GM18505 (cell line): ENCODE measurements at regions not wholly inside any gene's neighbourhood (a gene's known extent, or its start where the extent isn't known, plus 50 kb on each side); places are given as distances from the start of the nearest gene placed in this dataset.

Source experiments
- ATAC-seq: cut with Tn5 transposase; IDR thresholded peaks from one replicate; pipeline ENCODE4 v1.9.1; 2021; ENCODE audit not compliant: unreplicated experiment
- POLR2A ChIP-seq: IDR thresholded peaks from 4 replicates; pipeline ENCODE4 v1.6.1; 2011; ENCODE audit warnings: borderline replicate concordance; ENCODE audit not compliant: insufficient read depth, insufficient read length; ENCODE audit errors: extremely low read depth

GRCh38 chr11:112765337-112765736 is 195.9 kb upstream of the NCAM1 start:
- TF ChIP-seq POLR2A: no peak
- no peak for ATAC-seq

GRCh38 chr11:112769170-112769569 is 192.1 kb upstream of the NCAM1 start:
- no peak for TF ChIP-seq POLR2A
- ATAC-seq: no peak

- no peak for ATAC-seq
- TF ChIP-seq POLR2A: no peak
Observed at GRCh38 chr11:112769584-112769983, 191.6 kb upstream of the NCAM1 start.

DNA sequence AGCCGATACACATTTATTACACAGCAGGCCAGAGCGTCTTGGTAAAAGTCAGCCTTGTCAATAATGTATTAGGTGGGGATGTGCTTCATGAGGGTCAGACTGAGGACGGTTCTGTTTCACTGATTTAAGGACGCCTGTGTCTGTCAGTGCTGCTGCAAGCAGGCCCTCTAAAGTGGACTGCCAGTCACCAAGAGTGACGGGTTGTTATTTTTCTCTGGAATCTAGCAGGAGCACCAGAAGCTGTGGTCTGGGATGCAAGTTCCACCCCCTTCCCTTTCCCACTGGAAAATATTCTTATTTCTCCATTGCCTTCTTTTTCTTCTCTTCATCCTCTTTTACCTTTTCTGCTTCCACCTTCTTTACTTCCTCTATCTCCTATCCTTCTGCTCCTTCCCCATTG is 191.2 kb upstream of the NCAM1 start:
- no peak for TF ChIP-seq POLR2A

GRCh38 chr11:112770487-112770886 is 190.7 kb upstream of the NCAM1 start:
- no peak for ATAC-seq
- no peak for TF ChIP-seq POLR2A

More for the DNA sequence above, 191.2 kb upstream of the NCAM1 start:
- ATAC-seq: no peak

GRCh38 chr11:112771851-112772250 is 189.4 kb upstream of the NCAM1 start:
- no peak for TF ChIP-seq POLR2A
- ATAC-seq: no peak

- ATAC-seq: no peak
Observed at GRCh38 chr11:112773264-112773663, 188.0 kb upstream of the NCAM1 start.

GRCh38 chr11:112776834-112777233 is 184.4 kb upstream of the NCAM1 start:
- no peak for ATAC-seq
- no peak for TF ChIP-seq POLR2A

More at GRCh38 chr11:112773264-112773663, 188.0 kb upstream of the NCAM1 start:
- no peak for TF ChIP-seq POLR2A

- ATAC-seq: no peak
- TF ChIP-seq POLR2A: no peak
Observed at GRCh38 chr11:112777283-112777751, 183.9 kb upstream of the NCAM1 start.

DNA sequence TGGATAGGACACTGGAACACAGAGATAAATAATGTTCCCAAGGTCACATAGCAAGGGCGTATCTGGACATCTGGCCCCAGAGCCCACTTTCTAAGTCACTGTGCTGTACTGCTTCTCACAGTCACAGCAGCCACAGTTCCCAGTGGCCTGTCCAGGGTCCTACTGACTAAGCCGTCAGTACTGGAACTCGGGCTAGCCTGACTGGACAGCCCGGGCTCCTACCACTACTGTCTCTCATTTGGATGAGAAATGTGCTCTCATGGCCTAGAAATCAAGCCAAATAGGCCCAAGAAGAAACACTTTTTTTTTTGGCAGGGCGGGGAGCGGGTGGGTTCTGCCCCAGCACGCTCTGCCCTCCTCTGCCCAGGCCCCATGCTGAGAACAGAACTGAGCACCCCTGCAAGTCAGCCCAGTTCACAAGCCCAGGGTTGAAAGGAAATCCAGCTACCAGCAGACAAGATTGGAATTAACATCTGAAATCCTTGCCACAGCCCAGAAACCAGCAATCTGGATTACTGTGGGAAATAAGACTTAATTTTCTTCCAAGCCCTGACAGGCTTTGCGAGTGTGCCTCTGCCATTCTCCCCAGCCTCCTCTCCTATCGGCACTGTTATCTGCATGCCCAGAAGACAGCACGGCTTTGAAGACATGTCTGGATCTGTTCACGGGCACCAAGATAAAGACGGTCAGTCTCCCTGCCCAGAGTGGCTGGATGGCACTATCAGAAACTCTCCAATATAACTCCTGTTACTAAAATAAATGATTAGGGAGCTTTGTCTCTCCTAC is 182.9 kb upstream of the NCAM1 start:
- ATAC-seq: no peak
- no peak for TF ChIP-seq POLR2A

DNA sequence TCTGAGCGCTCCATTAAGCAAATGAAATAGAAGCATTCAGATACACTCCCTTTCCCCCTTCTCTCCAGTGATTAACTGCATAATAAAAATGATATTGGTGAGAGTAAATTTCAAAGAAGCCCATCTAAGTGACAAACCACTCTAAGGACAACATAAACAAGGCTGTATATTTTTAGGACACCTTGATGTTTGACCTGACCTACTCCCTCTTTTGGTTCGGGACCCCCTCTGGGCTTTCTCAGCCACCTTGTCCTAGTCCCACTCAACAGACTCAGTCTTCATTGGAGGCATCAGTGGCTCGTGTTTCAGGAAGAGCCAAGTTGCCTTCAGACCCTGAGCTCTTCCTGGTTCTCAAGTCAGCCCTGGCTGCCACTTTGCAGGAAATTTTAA is 182.3 kb upstream of the NCAM1 start:
- ATAC-seq: no peak

GRCh38 chr11:112780351-112781087 is 180.7 kb upstream of the NCAM1 start:
- no peak for ATAC-seq
- TF ChIP-seq POLR2A: no peak

More for the DNA sequence above, 182.3 kb upstream of the NCAM1 start:
- no peak for TF ChIP-seq POLR2A

GRCh38 chr11:112783945-112784322 is 177.3 kb upstream of the NCAM1 start:
- no peak for TF ChIP-seq POLR2A
- no peak for ATAC-seq

DNA sequence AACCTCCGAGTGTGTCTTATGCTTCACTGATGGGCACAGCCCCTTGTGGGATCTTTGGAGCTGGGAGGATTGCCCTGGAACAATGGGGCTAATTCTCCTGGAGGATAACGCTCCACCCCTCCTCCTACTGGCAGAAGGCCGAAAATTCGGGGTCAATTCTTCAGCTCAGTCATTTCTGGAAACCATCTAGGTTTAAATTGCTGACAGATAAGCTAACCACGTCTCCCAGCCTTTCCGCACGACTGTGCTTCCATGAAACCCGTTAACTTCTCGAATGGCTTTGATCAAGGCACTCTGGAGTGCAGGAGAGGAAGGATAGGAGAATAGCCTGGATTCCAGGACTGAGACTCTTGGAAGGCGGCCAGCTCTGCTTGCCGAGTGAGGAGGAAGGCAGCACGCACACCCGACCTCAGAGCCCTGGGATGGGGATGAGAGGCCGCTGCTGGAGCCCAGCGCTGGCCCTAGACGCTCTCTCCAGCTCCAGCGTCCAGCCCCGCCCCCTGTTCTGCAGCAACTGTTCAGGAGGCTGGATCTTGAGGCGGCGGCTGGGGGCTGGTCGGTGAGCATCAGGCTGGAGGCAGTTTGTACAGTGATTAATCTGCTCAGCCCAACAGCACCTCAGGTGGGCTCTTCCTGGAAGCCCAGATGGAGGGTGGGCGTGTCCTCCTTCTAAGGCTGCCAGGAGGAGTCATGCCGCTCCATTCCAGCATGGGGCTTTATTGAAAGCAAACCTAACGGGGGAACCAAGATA is 176.7 kb upstream of the NCAM1 start:
- no peak for ATAC-seq
- TF ChIP-seq POLR2A: no peak

DNA sequence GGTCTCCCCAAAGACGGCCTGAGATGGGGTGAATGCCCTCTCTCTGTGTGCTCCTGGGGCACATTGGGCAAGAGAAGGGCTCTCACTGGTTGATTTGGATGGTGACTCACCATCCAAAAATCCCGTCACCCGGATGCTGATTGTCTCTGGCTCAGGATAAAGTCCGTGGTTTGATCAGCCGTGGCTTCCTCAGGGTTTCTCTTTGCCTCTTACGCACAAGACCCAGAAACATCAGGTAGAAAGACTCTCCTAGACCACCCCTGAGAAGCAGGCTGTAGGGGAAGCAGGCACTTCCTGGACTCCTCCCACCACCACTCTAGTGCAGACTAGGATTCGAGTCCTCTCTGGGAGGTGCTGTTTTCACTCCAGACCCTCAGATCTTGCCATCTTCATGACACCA is 176.1 kb upstream of the NCAM1 start:
- TF ChIP-seq POLR2A: no peak
- ATAC-seq: no peak
